Upper lobe of left lung (tissue), 6 donors: ENCODE measurements at regions not wholly inside any gene's neighbourhood (a gene's known extent, or its start where the extent isn't known, plus 50 kb on each side); places are given as distances from the start of the nearest gene placed in this dataset.

Source experiments
- ATAC-seq, 2 donors: fragments of 200-7000 bp; cut with Tn5 transposase; one replicate each; pipeline ENCODE4 v1.9.1; 2022; ENCODE audit warnings: mild to moderate bottlenecking in 2 of 2, moderate library complexity in 2 of 2; ENCODE audit not compliant: low FRiP score in 2 of 2
- DNase-seq, 2 donors: peaks; one replicate each; pipeline ENCODE4 v3.0.0-alpha.2; 2019 to 2020
- H3K27ac ChIP-seq, 4 donors: fragments of 200-600 bp; sonication (generic); one replicate each; pipeline ENCODE4 v1.5.1; 2016 to 2019
- H3K27me3 ChIP-seq, 4 donors: fragments of 200-600 bp; sonication (generic); one replicate each; pipeline ENCODE4 v1.5.1; 2017 to 2019
- H3K36me3 ChIP-seq, 4 donors: fragments of 200-600 bp; sonication (generic); one replicate each; pipeline ENCODE4 v1.5.1; 2016 to 2019
- H3K4me1 ChIP-seq, 4 donors: fragments of 200-600 bp; sonication (generic); one replicate each; pipeline ENCODE4 v1.5.1; 2018 to 2019
- H3K4me3 ChIP-seq, 4 donors: fragments of 200-600 bp; sonication (generic); one replicate each; pipeline ENCODE4 v1.5.1; 2017 to 2019; ENCODE audit warnings: mild to moderate bottlenecking in 2 of 4, moderate library complexity in 1 of 4
- H3K9me3 ChIP-seq, 4 donors: fragments of 200-600 bp; sonication (generic); one replicate each; pipeline ENCODE4 v1.5.1; 2018 to 2019
- CTCF ChIP-seq, 6 experiments: fragments of 450-650 bp in 4 of 6; fragments of 200-600 bp in 2 of 6; sonication (generic) in 2 of 6; IDR thresholded peaks; one replicate each; pipeline ENCODE4 v1.5.1; 2016 to 2019; ENCODE audit warnings: antibody characterized with exemption in 6 of 6
- EP300 ChIP-seq, 4 donors: sonication (generic); formaldehyde crosslinking; IDR thresholded peaks; one replicate each; pipeline ENCODE4 v1.5.1; 2017; ENCODE audit warnings: antibody characterized with exemption in 4 of 4, control low read depth in 2 of 4
- POLR2A ChIP-seq, 4 donors: fragments of 450-650 bp; IDR thresholded peaks; one replicate each; pipeline ENCODE4 v1.5.1; 2016 to 2017; ENCODE audit warnings: antibody characterized with exemption in 4 of 4, mild to moderate bottlenecking in 2 of 4
- POLR2AphosphoS5 ChIP-seq, 2 donors: sonication (generic); formaldehyde crosslinking; IDR thresholded peaks; one replicate each; pipeline ENCODE4 v1.5.1; 2017; ENCODE audit warnings: antibody characterized with exemption in 2 of 2
- WGBS, 2 donors: methylation state at CpG; one replicate each; pipeline ENCODE4 v1.1.5; 2017 to 2018; 5-methylcytosine and 5-hydroxymethylcytosine counted together
- donor health status: DM: no; HTN: no; CAD: no; lungs with moderate emphysema.
- donor health status: DM: no; HTN: yes; CAD: no; lungs with severe emphysema.

- no peak overlapping the region for H3K27ac ChIP-seq
- TF ChIP-seq POLR2AphosphoS5 (IDR thresholded peaks at IDR 0.05) (no peak), CTCF (IDR thresholded peaks at IDR 0.05) (no peak), POLR2A (IDR thresholded peaks at IDR 0.05) (no peak), EP300 (IDR thresholded peaks at IDR 0.05) (no peak)
- H3K9me3 ChIP-seq = no peaks in the 10 kb centered on the region
- no peaks in the 10 kb centered on the region for H3K36me3 ChIP-seq
- H3K4me3 ChIP-seq = no peak overlapping the region
- WGBS, 2 donors = 77 to 87% methylated on average over 5 of the region's 5 CpGs
- no peaks in the 10 kb centered on the region for H3K27me3 ChIP-seq
- DNase-seq (no peak), ATAC-seq (no peak)
- H3K4me1 ChIP-seq = no peaks in the 10 kb centered on the region
Measured at GRCh38 chr13:39864221-39864620, 208.8 kb downstream of the COG6 start.

GRCh38 chr13:39866722-39867121, 211.3 kb downstream of the COG6 start:
- H3K27me3 ChIP-seq = no peaks in the 10 kb centered on the region
- H3K4me1 ChIP-seq = no peaks in the 10 kb centered on the region
- TF ChIP-seq EP300 (IDR thresholded peaks at IDR 0.05) (no peak), POLR2AphosphoS5 (IDR thresholded peaks at IDR 0.05) (no peak), POLR2A (IDR thresholded peaks at IDR 0.05) (no peak), CTCF (IDR thresholded peaks at IDR 0.05) (no peak)
- ATAC-seq (no peak), DNase-seq (no peak)
- H3K27ac ChIP-seq = no peak overlapping the region
- no peaks in the 10 kb centered on the region for H3K36me3 ChIP-seq
- no peak overlapping the region for H3K4me3 ChIP-seq
- 79 to 85% methylated on average over 1 of the region's 1 CpG for WGBS, 2 donors
- H3K9me3 ChIP-seq = no peaks in the 10 kb centered on the region

- H3K27me3 ChIP-seq = no peaks in the 10 kb centered on the region
- H3K36me3 ChIP-seq = no peaks in the 10 kb centered on the region
- 79 to 86% methylated on average over 2 of the region's 2 CpGs for WGBS, 2 donors
- no peaks in the 10 kb centered on the region for H3K9me3 ChIP-seq
- H3K4me1 ChIP-seq = no peaks in the 10 kb centered on the region
- DNase-seq = no peak
- no peak overlapping the region for H3K27ac ChIP-seq
- ATAC-seq = no peak
- TF ChIP-seq POLR2AphosphoS5 (IDR thresholded peaks at IDR 0.05) = no peak
- no peak for TF ChIP-seq POLR2A (IDR thresholded peaks at IDR 0.05)
- no peak for TF ChIP-seq EP300 (IDR thresholded peaks at IDR 0.05)
- no peak for TF ChIP-seq CTCF (IDR thresholded peaks at IDR 0.05)
- no peak overlapping the region for H3K4me3 ChIP-seq
Measured at GRCh38 chr13:39867807-39868206, 212.3 kb downstream of the COG6 start.

- no peaks in the 10 kb centered on the region for H3K4me1 ChIP-seq
- H3K9me3 ChIP-seq = no peaks in the 10 kb centered on the region
- 77 to 78% methylated on average over 2 of the region's 2 CpGs for WGBS, 2 donors
- DNase-seq (no peak), ATAC-seq (no peak)
- no peaks in the 10 kb centered on the region for H3K36me3 ChIP-seq
- H3K27me3 ChIP-seq = no peaks in the 10 kb centered on the region
- TF ChIP-seq EP300 (IDR thresholded peaks at IDR 0.05) (no peak), POLR2AphosphoS5 (IDR thresholded peaks at IDR 0.05) (no peak), CTCF (IDR thresholded peaks at IDR 0.05) (no peak), POLR2A (IDR thresholded peaks at IDR 0.05) (no peak)
- H3K27ac ChIP-seq = no peak overlapping the region
- H3K4me3 ChIP-seq = no peak overlapping the region
Measured at GRCh38 chr13:39870197-39870747, 214.8 kb downstream of the COG6 start.

- TF ChIP-seq EP300 (IDR thresholded peaks at IDR 0.05) (no peak), POLR2A (IDR thresholded peaks at IDR 0.05) (no peak), CTCF (IDR thresholded peaks at IDR 0.05) (no peak), POLR2AphosphoS5 (IDR thresholded peaks at IDR 0.05) (no peak)
- peaks cover 0 to 5% (median 0%) of the 10 kb centered on the region in 4 donors for H3K4me1 ChIP-seq
- 61 to 70% methylated on average over 3 of the region's 3 CpGs for WGBS, 2 donors
- H3K4me3 ChIP-seq = no peak overlapping the region
- H3K27me3 ChIP-seq = no peaks in the 10 kb centered on the region
- ATAC-seq (no peak), DNase-seq (no peak)
- no peaks in the 10 kb centered on the region for H3K36me3 ChIP-seq
- no peak overlapping the region for H3K27ac ChIP-seq
- H3K9me3 ChIP-seq = no peaks in the 10 kb centered on the region
Measured at GRCh38 chr13:39874331-39875053, 219.0 kb downstream of the COG6 start.
